HG02884 (cell line): ENCODE measurements at regions not wholly inside any gene's neighbourhood (a gene's known extent, or its start where the extent isn't known, plus 50 kb on each side); places are given as distances from the start of the nearest gene placed in this dataset.

Experiments used
- ATAC-seq: cut with Tn5 transposase; IDR thresholded peaks from one replicate; pipeline ENCODE4 v1.9.1; 2021; ENCODE audit warnings: mild to moderate bottlenecking, moderate library complexity; ENCODE audit not compliant: unreplicated experiment

- ATAC-seq, result no peak
These were observed 420.3 kb downstream of the FAT4 start for GRCh38 chr4:125735102-125735501.

GRCh38 chr4:125736057-125736456 lies 421.3 kb downstream of the FAT4 start:
- no peak for ATAC-seq

GRCh38 chr4:125739760-125740159 lies 425.0 kb downstream of the FAT4 start:
- ATAC-seq, result no peak

- no peak for ATAC-seq
These were observed 427.2 kb downstream of the FAT4 start for GRCh38 chr4:125741825-125742452.

GRCh38 chr4:125744891-125745364 lies 430.2 kb downstream of the FAT4 start:
- no peak for ATAC-seq

- no peak for ATAC-seq
These were observed 434.6 kb downstream of the FAT4 start for GRCh38 chr4:125749354-125749753.

GRCh38 chr4:125750399-125750798 lies 435.6 kb downstream of the FAT4 start:
- no peak for ATAC-seq

- ATAC-seq, result no peak
These were observed 436.2 kb downstream of the FAT4 start for GRCh38 chr4:125750828-125751466.

GRCh38 chr4:125758438-125758837 lies 443.7 kb downstream of the FAT4 start:
- ATAC-seq, result no peak

GRCh38 chr4:125760201-125760819 lies 445.6 kb downstream of the FAT4 start:
- no peak for ATAC-seq

- no peak for ATAC-seq
These were observed 446.2 kb downstream of the FAT4 start for GRCh38 chr4:125760956-125761355.

- no peak for ATAC-seq
These were observed 447.8 kb downstream of the FAT4 start for GRCh38 chr4:125762537-125762936.

- no peak for ATAC-seq
These were observed 451.2 kb downstream of the FAT4 start for GRCh38 chr4:125765941-125766340.

GRCh38 chr4:125770814-125771398 lies 456.2 kb downstream of the FAT4 start:
- ATAC-seq, result no peak

GRCh38 chr4:125772680-125773079 lies 457.9 kb downstream of the FAT4 start:
- no peak for ATAC-seq

GRCh38 chr4:125773502-125773901 lies 458.7 kb downstream of the FAT4 start:
- ATAC-seq, result no peak

GRCh38 chr4:125773931-125774330 lies 459.2 kb downstream of the FAT4 start:
- ATAC-seq, result no peak

GRCh38 chr4:125776146-125776545 lies 461.4 kb downstream of the FAT4 start:
- no peak for ATAC-seq

- ATAC-seq, result no peak
These were observed 465.4 kb downstream of the FAT4 start for GRCh38 chr4:125780164-125780563.

- no peak for ATAC-seq
These were observed 466.0 kb downstream of the FAT4 start for GRCh38 chr4:125780747-125781146.

- ATAC-seq, result no peak
These were observed 466.9 kb downstream of the FAT4 start for GRCh38 chr4:125781651-125782050.

GRCh38 chr4:125784741-125785140 lies 470.0 kb downstream of the FAT4 start:
- ATAC-seq, result no peak
